Endodermal cell (in vitro differentiated cells): ENCODE measurements at regions not wholly inside any gene's neighbourhood (a gene's known extent, or its start where the extent isn't known, plus 50 kb on each side); places are given as distances from the start of the nearest gene placed in this dataset.
"Not testable (repeated sequence)": the region's sequence is repeated elsewhere in the genome, so short reads cannot be mapped to it uniquely, and the experiment has no call there.

Experiments
- DNase-seq: peaks from one replicate; pipeline ENCODE4 v3.0.0-alpha.2; 2017
- H3K27ac ChIP-seq: 2 replicates; pipeline ENCODE4 v1.5.1; 2013; ENCODE audit warnings: mild to moderate bottlenecking, low read depth, low read length, moderate library complexity
- H3K27me3 ChIP-seq: 2 replicates; pipeline ENCODE4 v1.6.1; 2013; ENCODE audit warnings: mild to moderate bottlenecking, low read length, moderate library complexity; ENCODE audit not compliant: insufficient read depth, control insufficient read depth, poor library complexity, severe bottlenecking
- H3K36me3 ChIP-seq: 2 replicates; pipeline ENCODE4 v1.7.0; 2013; ENCODE audit warnings: mild to moderate bottlenecking, low read length, moderate library complexity; ENCODE audit not compliant: control insufficient read depth, insufficient read depth
- H3K4me1 ChIP-seq: one replicate; pipeline ENCODE4 v1.7.0; 2013; ENCODE audit warnings: low read length; ENCODE audit not compliant: control insufficient read depth, insufficient read depth
- H3K4me3 ChIP-seq: 2 replicates; pipeline ENCODE4 v1.5.1; 2013; ENCODE audit warnings: mild to moderate bottlenecking, low read length, moderate library complexity
- H3K9ac ChIP-seq: 2 replicates; pipeline ENCODE4 v1.6.1; 2013; ENCODE audit warnings: mild to moderate bottlenecking, low read length, moderate library complexity; ENCODE audit not compliant: poor library complexity, severe bottlenecking; ENCODE audit errors: extremely low read depth
- H3K9me3 ChIP-seq: 2 replicates; pipeline ENCODE4 v1.6.1; 2013; ENCODE audit warnings: mild to moderate bottlenecking, low read length, moderate library complexity; ENCODE audit not compliant: control insufficient read depth
- H3K27ac Mint-ChIP-seq: 2 replicates; pipeline ENCODE4 v1.8.0; 2020; ENCODE audit warnings: mixed read lengths
- H3K27me3 Mint-ChIP-seq: 2 replicates; pipeline ENCODE4 v1.8.0; 2021; ENCODE audit warnings: mild to moderate bottlenecking, mixed read lengths; ENCODE audit not compliant: insufficient read depth
- H3K36me3 Mint-ChIP-seq: 2 replicates; pipeline ENCODE4 v1.8.0; 2020; ENCODE audit warnings: low read depth, mixed read lengths
- H3K4me1 Mint-ChIP-seq: 2 replicates; pipeline ENCODE4 v1.8.0; 2020; ENCODE audit warnings: mixed read lengths
- H3K4me3 Mint-ChIP-seq: 2 replicates; pipeline ENCODE4 v1.8.0; 2020; ENCODE audit warnings: mild to moderate bottlenecking, moderate library complexity, mixed read lengths
- H3K9me3 Mint-ChIP-seq: 2 replicates; pipeline ENCODE4 v1.8.0; 2020; ENCODE audit warnings: mild to moderate bottlenecking, mixed read lengths
- WGBS, 2 experiments: methylation state at CpG; one replicate each; pipeline versions ENCODE4 v1.1.5 to v1.1.7; 2013; ENCODE audit warnings: missing lambda C conversion rate in 2 of 2, mixed read lengths in 1 of 2; ENCODE audit not compliant: insufficient coverage in 1 of 2, insufficient read length in 1 of 2; 5-methylcytosine and 5-hydroxymethylcytosine counted together
- TF ChIP-seq, protein P1 (sequence below): fragments of 200-600 bp; sonication (generic); conservative IDR thresholded peaks from 2 replicates; pipeline ENCODE4 v1.5.0; 2021; ENCODE audit warnings: antibody characterized with exemption, mild to moderate bottlenecking

DNA sequence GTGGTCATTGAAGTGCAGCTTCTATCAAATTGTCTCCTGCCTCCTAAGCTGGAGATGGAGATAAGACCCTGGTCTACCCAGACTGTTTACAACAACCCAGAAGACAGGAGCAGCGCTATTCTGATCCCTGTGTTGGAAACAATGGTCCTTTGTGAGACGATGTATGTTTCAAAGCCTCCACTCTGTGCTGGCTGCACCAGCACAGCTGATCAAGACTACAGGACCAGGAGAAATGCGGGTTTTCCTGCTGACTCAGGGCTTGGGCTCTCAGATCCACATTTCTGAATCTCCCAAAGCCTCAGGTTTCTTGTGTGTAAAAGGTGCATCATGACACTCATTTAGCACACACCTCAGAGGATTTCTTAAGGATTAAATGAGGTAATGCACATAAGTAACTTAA, 92.0 kb downstream of the POU3F3 start:
- Mint-ChIP-seq H3K27me3 (peaks cover 5% of the 10 kb centered on the region), H3K4me1 (peaks cover 7% of the 10 kb centered on the region), H3K27ac (no peak overlapping the region), H3K4me3 (no peak overlapping the region), H3K9me3 (no peaks in the 10 kb centered on the region), H3K36me3 (no peaks in the 10 kb centered on the region)
- WGBS, 2 experiments: 66 to 82% methylated on average over 2 to 3 of the region's 3 CpGs
- H3K4me1 ChIP-seq: no peaks in the 10 kb centered on the region
- H3K27ac ChIP-seq: no peak overlapping the region
- H3K4me3 ChIP-seq: no peak overlapping the region
- no peaks in the 10 kb centered on the region for H3K9me3 ChIP-seq
- no peak overlapping the region for H3K9ac ChIP-seq
- H3K27me3 ChIP-seq: no peaks in the 10 kb centered on the region
- no peak for DNase-seq
- H3K36me3 ChIP-seq: no peaks in the 10 kb centered on the region
- TF ChIP-seq, protein P1, sequence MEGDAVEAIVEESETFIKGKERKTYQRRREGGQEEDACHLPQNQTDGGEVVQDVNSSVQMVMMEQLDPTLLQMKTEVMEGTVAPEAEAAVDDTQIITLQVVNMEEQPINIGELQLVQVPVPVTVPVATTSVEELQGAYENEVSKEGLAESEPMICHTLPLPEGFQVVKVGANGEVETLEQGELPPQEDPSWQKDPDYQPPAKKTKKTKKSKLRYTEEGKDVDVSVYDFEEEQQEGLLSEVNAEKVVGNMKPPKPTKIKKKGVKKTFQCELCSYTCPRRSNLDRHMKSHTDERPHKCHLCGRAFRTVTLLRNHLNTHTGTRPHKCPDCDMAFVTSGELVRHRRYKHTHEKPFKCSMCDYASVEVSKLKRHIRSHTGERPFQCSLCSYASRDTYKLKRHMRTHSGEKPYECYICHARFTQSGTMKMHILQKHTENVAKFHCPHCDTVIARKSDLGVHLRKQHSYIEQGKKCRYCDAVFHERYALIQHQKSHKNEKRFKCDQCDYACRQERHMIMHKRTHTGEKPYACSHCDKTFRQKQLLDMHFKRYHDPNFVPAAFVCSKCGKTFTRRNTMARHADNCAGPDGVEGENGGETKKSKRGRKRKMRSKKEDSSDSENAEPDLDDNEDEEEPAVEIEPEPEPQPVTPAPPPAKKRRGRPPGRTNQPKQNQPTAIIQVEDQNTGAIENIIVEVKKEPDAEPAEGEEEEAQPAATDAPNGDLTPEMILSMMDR: no peak

DNA sequence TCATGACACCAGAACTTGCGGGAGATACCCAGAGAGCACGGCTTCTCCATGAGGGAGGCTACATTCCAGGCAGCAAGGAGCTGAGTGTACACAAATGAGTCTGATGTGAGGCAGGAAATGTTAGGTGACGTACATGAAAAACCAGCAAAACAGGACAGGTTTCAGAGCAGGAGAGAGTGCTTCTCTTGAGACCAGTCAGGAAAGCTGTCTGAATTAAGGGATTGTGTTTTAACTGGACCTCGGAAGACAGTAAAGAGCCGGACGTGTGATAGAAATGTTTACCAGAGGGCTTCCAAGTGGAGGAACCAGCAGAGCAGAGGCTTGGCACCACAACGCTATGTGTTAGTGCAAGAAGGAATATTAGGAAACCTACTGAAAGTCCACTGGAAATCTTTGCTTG, 90.4 kb upstream of the MRPS9 start:
- not testable (repeated sequence) for H3K36me3 ChIP-seq, H3K4me3 ChIP-seq, H3K9ac ChIP-seq, H3K36me3 Mint-ChIP-seq, H3K9me3 Mint-ChIP-seq, H3K27me3 ChIP-seq, H3K4me1 Mint-ChIP-seq, H3K4me1 ChIP-seq, H3K4me3 Mint-ChIP-seq, H3K27ac ChIP-seq, H3K27me3 Mint-ChIP-seq, H3K9me3 ChIP-seq, DNase-seq, H3K27ac Mint-ChIP-seq
- WGBS, 2 experiments: 92 to 94% methylated on average over 5 to 7 of the region's 7 CpGs

DNA sequence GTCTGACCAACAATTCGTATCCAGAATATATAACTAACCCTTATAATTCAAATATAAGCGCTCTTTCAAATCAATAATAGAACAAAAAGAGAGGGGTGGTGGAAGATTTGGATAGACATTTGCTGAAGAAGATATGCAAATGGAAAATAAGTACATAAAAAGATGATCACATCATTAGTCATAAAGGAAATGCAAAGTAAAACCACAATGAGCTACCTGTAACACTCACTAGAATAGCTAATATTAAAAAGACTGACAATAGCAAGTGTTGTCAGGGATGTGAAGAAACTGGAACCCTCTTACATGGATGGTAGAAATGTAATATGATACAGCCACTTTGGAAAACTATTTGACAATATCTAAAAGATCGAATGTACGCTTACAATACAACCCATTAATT, 84.9 kb upstream of the MRPS9 start:
- Mint-ChIP-seq H3K9me3 (no peaks in the 10 kb centered on the region), H3K27ac (no peak overlapping the region), H3K4me3 (no peak overlapping the region), H3K4me1 (peaks cover 2% of the 10 kb centered on the region), H3K27me3 (peaks cover 15% of the 10 kb centered on the region), H3K36me3 (no peaks in the 10 kb centered on the region)
- Histone ChIP-seq H3K36me3 (no peaks in the 10 kb centered on the region), H3K4me1 (no peaks in the 10 kb centered on the region), H3K27me3 (no peaks in the 10 kb centered on the region), H3K27ac (no peak overlapping the region), H3K9ac (no peak overlapping the region), H3K9me3 (no peaks in the 10 kb centered on the region), H3K4me3 (no peak overlapping the region)
- 100% methylated on average over 3 of the region's 4 CpGs; no CpG with 5 or more reads in 1 of the 2 experiments for WGBS, 2 experiments
- no peak for DNase-seq
- TF ChIP-seq, protein P1: no peak

DNA sequence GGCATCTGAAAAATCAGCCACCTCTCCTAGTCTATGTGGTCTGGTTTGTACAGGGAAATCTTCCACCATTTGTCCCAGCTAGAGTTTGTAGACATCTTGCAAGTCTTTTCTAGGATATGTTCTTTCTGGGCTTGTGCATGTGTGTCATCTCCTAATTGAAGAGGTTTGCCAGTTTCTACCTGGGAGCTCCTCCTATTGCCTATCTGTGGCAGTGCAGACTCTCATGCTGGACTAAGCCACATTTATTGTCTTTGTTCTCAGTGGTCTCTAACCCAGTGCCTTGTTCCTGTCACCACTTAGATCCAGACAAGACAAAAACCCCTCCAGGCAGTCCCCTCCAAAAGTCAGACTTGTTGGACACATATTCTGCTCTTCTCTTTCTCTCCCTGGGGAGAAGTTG, 72.0 kb upstream of the MRPS9 start:
- no peak for DNase-seq
- H3K9me3 Mint-ChIP-seq: peaks cover 24% of the 10 kb centered on the region
- no peaks in the 10 kb centered on the region for H3K36me3 Mint-ChIP-seq

More for the DNA sequence above, 72.0 kb upstream of the MRPS9 start:
- Mint-ChIP-seq H3K27me3 (no peaks in the 10 kb centered on the region), H3K27ac (no peak overlapping the region), H3K4me3 (no peak overlapping the region), H3K4me1 (peaks cover 6% of the 10 kb centered on the region)
- no peaks in the 10 kb centered on the region for H3K27me3 ChIP-seq
- H3K9ac ChIP-seq: no peak overlapping the region
- TF ChIP-seq, protein P1: peak; percentile 59
- no peaks in the 10 kb centered on the region for H3K4me1 ChIP-seq
- no peaks in the 10 kb centered on the region for H3K36me3 ChIP-seq
- no peak overlapping the region for H3K4me3 ChIP-seq
- H3K9me3 ChIP-seq: no peaks in the 10 kb centered on the region
- H3K27ac ChIP-seq: no peak overlapping the region
